ENCODE measurements at regions not wholly inside any gene's neighbourhood (a gene's known extent, or its start where the extent isn't known, plus 50 kb on each side); places are given as distances from the start of the nearest gene placed in this dataset.

DNA sequence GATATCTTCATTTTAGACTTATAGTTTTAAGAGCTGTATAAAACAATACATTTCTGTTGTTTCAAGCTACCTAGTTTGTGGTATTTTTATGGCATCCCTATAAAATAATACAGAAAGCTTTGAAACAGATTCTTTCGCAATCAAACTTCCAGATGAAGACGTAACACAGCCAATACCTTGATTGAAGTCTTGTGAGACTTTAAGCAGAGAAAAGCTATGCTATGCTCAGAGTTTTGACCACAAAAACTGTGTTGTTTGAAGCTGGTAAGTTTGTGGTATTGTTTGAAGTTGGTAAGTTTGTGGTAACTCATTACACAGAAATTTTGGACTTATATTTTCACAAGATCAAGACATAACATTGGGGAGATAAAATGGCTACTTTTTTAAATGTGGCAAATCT lies 201.8 kb upstream of the UGT8 start:
- no peak overlapping the region for H3K4me3 ChIP-seq
- H3K4me1 ChIP-seq (replicated peaks) = no peaks in the 10 kb centered on the region
- H3K36me3 ChIP-seq = no peaks in the 10 kb centered on the region
- no peak overlapping the region for H3K27ac ChIP-seq
- intact Hi-C loops (cut with DNase I) = loop anchor here (10.0 kb wide), 1 partner anchor 298 kb away; no protein-coding TSS in a partner anchor
- 40% methylated on average over 2 of the region's 2 CpGs for WGBS
- peaks cover 3% of the 10 kb centered on the region for H3K27me3 ChIP-seq (replicated peaks; ENCODE audit: insufficient read depth)
- TF ChIP-seq POLR2AphosphoS5 (IDR thresholded peaks at IDR 0.05) (no peak), CTCF (IDR thresholded peaks at IDR 0.05) (no peak), POLR2A (IDR thresholded peaks at IDR 0.05) (no peak)
- no peak for DNase-seq (ENCODE audit: low spot score)
- H3K9me3 ChIP-seq = no peaks in the 10 kb centered on the region

GRCh38 chr4:114398410-114398809 lies 200.2 kb upstream of the UGT8 start:
- intact Hi-C loops (cut with DNase I) = loop anchor here (10.0 kb wide), 1 partner anchor 296 kb away; no protein-coding TSS in a partner anchor
- no peaks in the 10 kb centered on the region for H3K9me3 ChIP-seq
- H3K27me3 ChIP-seq (replicated peaks; ENCODE audit: insufficient read depth) = peaks cover 3% of the 10 kb centered on the region
- H3K4me1 ChIP-seq (replicated peaks) = no peaks in the 10 kb centered on the region
- no peak overlapping the region for H3K27ac ChIP-seq
- DNase-seq (ENCODE audit: low spot score) = no peak
- H3K36me3 ChIP-seq = no peaks in the 10 kb centered on the region
- no peak for TF ChIP-seq POLR2AphosphoS5 (IDR thresholded peaks at IDR 0.05)
- no peak for TF ChIP-seq POLR2A (IDR thresholded peaks at IDR 0.05)
- no peak for TF ChIP-seq CTCF (IDR thresholded peaks at IDR 0.05)
- no peak overlapping the region for H3K4me3 ChIP-seq

DNA sequence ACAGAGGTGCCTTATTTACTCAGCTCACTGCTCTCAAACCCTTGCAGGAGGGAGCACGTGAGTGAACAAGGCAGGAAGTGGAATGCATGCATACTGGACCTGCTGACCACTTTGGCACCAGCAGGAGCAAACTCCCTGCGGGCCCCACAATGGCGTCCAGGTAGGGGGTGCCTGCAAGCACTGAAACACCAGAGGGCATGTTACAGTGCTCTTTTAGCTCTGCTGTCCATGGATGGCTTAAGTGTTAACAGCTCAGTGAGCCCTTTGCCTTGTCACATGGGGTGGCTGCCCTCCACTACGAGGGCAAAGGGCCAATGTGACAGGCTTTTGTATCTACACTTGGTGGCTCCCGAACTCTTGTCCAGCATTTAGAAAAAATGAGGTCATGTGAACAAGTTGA lies 199.5 kb upstream of the UGT8 start:
- intact Hi-C loops (cut with DNase I) = loop anchor here (10.0 kb wide), 1 partner anchor 296 kb away; no protein-coding TSS in a partner anchor
- DNase-seq (ENCODE audit: low spot score) = no peak
- Histone ChIP-seq H3K4me3 (no peak overlapping the region), H3K27ac (no peak overlapping the region), H3K4me1 (replicated peaks) (no peaks in the 10 kb centered on the region), H3K36me3 (no peaks in the 10 kb centered on the region), H3K9me3 (no peaks in the 10 kb centered on the region), H3K27me3 (replicated peaks; ENCODE audit: insufficient read depth) (peaks cover 3% of the 10 kb centered on the region)
- WGBS = 61% methylated on average over 5 of the region's 5 CpGs
- TF ChIP-seq POLR2A (IDR thresholded peaks at IDR 0.05) = no peak
- no peak for TF ChIP-seq POLR2AphosphoS5 (IDR thresholded peaks at IDR 0.05)
- TF ChIP-seq CTCF (IDR thresholded peaks at IDR 0.05) = no peak

DNA sequence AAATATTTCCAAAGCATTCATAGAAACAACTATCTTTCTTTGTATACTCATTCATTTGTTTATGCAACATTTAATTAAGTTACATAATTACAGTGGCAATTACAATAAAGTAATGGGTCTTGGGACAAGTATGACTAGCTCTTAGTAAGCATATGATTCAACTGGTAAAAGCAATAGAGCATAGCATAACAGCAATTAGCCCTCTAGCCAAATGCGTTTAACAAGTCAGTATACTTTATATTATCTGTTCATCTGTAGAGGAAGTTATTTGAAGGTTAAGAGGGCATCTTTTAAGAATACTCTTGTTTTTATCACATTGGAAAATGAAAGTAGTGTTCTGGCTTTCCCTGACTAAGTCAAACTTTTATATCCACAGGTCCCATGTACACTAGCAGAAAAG lies 198.1 kb upstream of the UGT8 start:
- Histone ChIP-seq H3K4me3 (no peak overlapping the region), H3K27ac (no peak overlapping the region), H3K9me3 (no peaks in the 10 kb centered on the region), H3K4me1 (replicated peaks) (no peaks in the 10 kb centered on the region), H3K36me3 (no peaks in the 10 kb centered on the region), H3K27me3 (replicated peaks; ENCODE audit: insufficient read depth) (peaks cover 3% of the 10 kb centered on the region)
- no peak for DNase-seq (ENCODE audit: low spot score)
- 43% methylated on average over 1 of the region's 1 CpG for WGBS
- TF ChIP-seq CTCF (IDR thresholded peaks at IDR 0.05) (no peak), POLR2AphosphoS5 (IDR thresholded peaks at IDR 0.05) (no peak), POLR2A (IDR thresholded peaks at IDR 0.05) (no peak)
- intact Hi-C loops (cut with DNase I) = no loop called here

GRCh38 chr4:114401483-114401882 lies 197.1 kb upstream of the UGT8 start:
- WGBS = 54% methylated on average over 2 of the region's 2 CpGs
- H3K4me3 ChIP-seq = no peak overlapping the region
- H3K4me1 ChIP-seq (replicated peaks) = no peaks in the 10 kb centered on the region
- no peak for DNase-seq (ENCODE audit: low spot score)
- H3K27me3 ChIP-seq (replicated peaks; ENCODE audit: insufficient read depth) = peaks cover 3% of the 10 kb centered on the region
- no peak for TF ChIP-seq CTCF (IDR thresholded peaks at IDR 0.05)
- intact Hi-C loops (cut with DNase I) = no loop called here
- no peaks in the 10 kb centered on the region for H3K36me3 ChIP-seq
- no peak overlapping the region for H3K27ac ChIP-seq
- no peaks in the 10 kb centered on the region for H3K9me3 ChIP-seq
